Right lobe of liver (tissue), 6 donors: ENCODE measurements at regions not wholly inside any gene's neighbourhood (a gene's known extent, or its start where the extent isn't known, plus 50 kb on each side); places are given as distances from the start of the nearest gene placed in this dataset.
"Not testable (repeated sequence)": the region's sequence is repeated elsewhere in the genome, so short reads cannot be mapped to it uniquely, and the experiment has no call there.

Experiments used
- ATAC-seq, 4 donors: fragments of 200-7000 bp; cut with Tn5 transposase; one replicate each; pipeline ENCODE4 v1.9.1; 2020; ENCODE audit warnings: mild to moderate bottlenecking in 4 of 4, moderate library complexity in 4 of 4
- DNase-seq, 3 donors: peaks; one replicate each; pipeline ENCODE4 v3.0.0-alpha.2; 2020
- H3K27ac ChIP-seq, 3 donors: fragments of 200-600 bp; one replicate each; pipeline ENCODE4 v1.8.0; 2022
- H3K27me3 ChIP-seq, 2 donors: fragments of 200-600 bp; one replicate each; pipeline ENCODE4 v1.8.0; 2022
- H3K36me3 ChIP-seq, 4 donors: fragments of 200-600 bp; sonication (generic) in 1 of 4; one replicate each; pipeline versions ENCODE4 v1.5.1 to v1.8.0; 2017 to 2022; ENCODE audit warnings: control low read depth in 1 of 4
- H3K4me1 ChIP-seq, 4 donors: fragments of 200-600 bp; sonication (generic) in 1 of 4; one replicate each; pipeline versions ENCODE4 v1.5.1 to v1.8.0; 2017 to 2022; ENCODE audit warnings: control low read depth in 1 of 4
- H3K4me3 ChIP-seq, 3 donors: fragments of 200-600 bp; one replicate each; pipeline ENCODE4 v1.8.0; 2022
- H3K9me3 ChIP-seq, 4 donors: fragments of 200-600 bp; sonication (generic) in 1 of 4; one replicate each; pipeline versions ENCODE4 v1.5.1 to v1.8.0; 2017 to 2022; ENCODE audit warnings: control low read depth in 1 of 4
- CTCF ChIP-seq, 4 donors: fragments of 200-600 bp in 3 of 4; fragments of 450-650 bp in 1 of 4; IDR thresholded peaks; one replicate each; pipeline versions ENCODE4 v1.5.1 to v1.8.0; 2016 to 2022; ENCODE audit warnings: antibody characterized with exemption in 4 of 4, mild to moderate bottlenecking in 2 of 4
- POLR2A ChIP-seq: fragments of 450-650 bp; IDR thresholded peaks from one replicate; pipeline ENCODE4 v1.6.1; 2017; ENCODE audit warnings: antibody characterized with exemption, mild to moderate bottlenecking
- WGBS: methylation state at CpG from one replicate; pipeline ENCODE4 v1.1.6; 2018; ENCODE audit warnings: low coverage, low lambda C conversion rate; ENCODE audit not compliant: insufficient coverage; ENCODE audit errors: missing lambda C conversion rate; 5-methylcytosine and 5-hydroxymethylcytosine counted together
- intact Hi-C, 2 donors: fragments of 100-400 bp; cut with DNase I; formaldehyde crosslinking; loops; one replicate each; pipeline versions ENCODE4 v1.11.2 to v1.14.1; 2022
- donor health status: DM: no; HTN: yes; CAD: no.
- donor health status: DM: no; HTN: no; CAD: no.
- donor health status: DM: no; HTN: no; CAD: no.
- donor health status: DM: no; HTN: yes; CAD: no.
- donor health status: DM: no; HTN: yes; CAD: no.

- intact Hi-C loops: no loop called here
- 57% methylated on average over 2 of the region's 2 CpGs for WGBS
These were observed 76.3 kb downstream of the TANC2 start for GRCh38 chr17:63042256-63042812.

GRCh38 chr17:63057560-63057959, 91.5 kb downstream of the TANC2 start:
- 86% methylated on average over 2 of the region's 2 CpGs for WGBS
- H3K27me3 ChIP-seq: not testable (repeated sequence)

More at GRCh38 chr17:63042256-63042812, 76.3 kb downstream of the TANC2 start:
- no peaks in the 10 kb centered on the region for H3K9me3 ChIP-seq
- no peaks in the 10 kb centered on the region for H3K4me1 ChIP-seq
- no peak overlapping the region for H3K4me3 ChIP-seq
- DNase-seq (no peak), ATAC-seq (no peak)
- TF ChIP-seq CTCF (IDR thresholded peaks at IDR 0.05) (no peak), POLR2A (no peak)
- no peaks in the 10 kb centered on the region for H3K36me3 ChIP-seq
- H3K27me3 ChIP-seq: no peaks in the 10 kb centered on the region
- no peak overlapping the region for H3K27ac ChIP-seq

GRCh38 chr17:63066158-63066813, 100.3 kb downstream of the TANC2 start:
- Histone ChIP-seq H3K4me1 (no peaks in the 10 kb centered on the region), H3K9me3 (no peaks in the 10 kb centered on the region), H3K27me3 (no peaks in the 10 kb centered on the region), H3K36me3 (no peaks in the 10 kb centered on the region), H3K27ac (no peak overlapping the region), H3K4me3 (no peak overlapping the region)
- TF ChIP-seq CTCF (IDR thresholded peaks at IDR 0.05): no peak
- no peak for TF ChIP-seq POLR2A
- no peak for DNase-seq
- 25% methylated on average over 1 of the region's 4 CpGs for WGBS
- intact Hi-C loops: no loop called here
- ATAC-seq: peak in 1 of 4 donors; percentile 31

More at GRCh38 chr17:63057560-63057959, 91.5 kb downstream of the TANC2 start:
- H3K36me3 ChIP-seq, H3K4me1 ChIP-seq, DNase-seq, intact Hi-C loops, ATAC-seq, H3K4me3 ChIP-seq, H3K9me3 ChIP-seq, H3K27ac ChIP-seq: not testable (repeated sequence)

GRCh38 chr17:63069245-63069644, 103.2 kb downstream of the TANC2 start:
- intact Hi-C loops: no loop called here
- H3K4me3 ChIP-seq: no peak overlapping the region
- no peak overlapping the region for H3K27ac ChIP-seq
- no peaks in the 10 kb centered on the region for H3K27me3 ChIP-seq
- WGBS: 29% methylated on average over 1 of the region's 1 CpG
- no peak for TF ChIP-seq CTCF (IDR thresholded peaks at IDR 0.05)
- TF ChIP-seq POLR2A: no peak
- H3K4me1 ChIP-seq: no peaks in the 10 kb centered on the region
- DNase-seq (no peak), ATAC-seq (no peak)
- no peaks in the 10 kb centered on the region for H3K36me3 ChIP-seq
- no peaks in the 10 kb centered on the region for H3K9me3 ChIP-seq

GRCh38 chr17:63070031-63070430, 104.0 kb downstream of the TANC2 start:
- ATAC-seq (no peak), DNase-seq (no peak)
- Histone ChIP-seq H3K9me3 (no peaks in the 10 kb centered on the region), H3K27ac (no peak overlapping the region), H3K27me3 (no peaks in the 10 kb centered on the region), H3K4me1 (no peaks in the 10 kb centered on the region), H3K36me3 (no peaks in the 10 kb centered on the region), H3K4me3 (no peak overlapping the region)
- 77% methylated on average over 1 of the region's 1 CpG for WGBS
- intact Hi-C loops: no loop called here
- TF ChIP-seq POLR2A (no peak), CTCF (IDR thresholded peaks at IDR 0.05) (no peak)
